GM19025 (cell line): ENCODE measurements at regions not wholly inside any gene's neighbourhood (a gene's known extent, or its start where the extent isn't known, plus 50 kb on each side); places are given as distances from the start of the nearest gene placed in this dataset.

Experiments used
- ATAC-seq: cut with Tn5 transposase; IDR thresholded peaks from one replicate; pipeline ENCODE4 v1.9.1; 2021; ENCODE audit warnings: mild to moderate bottlenecking, low read depth, moderate library complexity; ENCODE audit not compliant: unreplicated experiment

DNA sequence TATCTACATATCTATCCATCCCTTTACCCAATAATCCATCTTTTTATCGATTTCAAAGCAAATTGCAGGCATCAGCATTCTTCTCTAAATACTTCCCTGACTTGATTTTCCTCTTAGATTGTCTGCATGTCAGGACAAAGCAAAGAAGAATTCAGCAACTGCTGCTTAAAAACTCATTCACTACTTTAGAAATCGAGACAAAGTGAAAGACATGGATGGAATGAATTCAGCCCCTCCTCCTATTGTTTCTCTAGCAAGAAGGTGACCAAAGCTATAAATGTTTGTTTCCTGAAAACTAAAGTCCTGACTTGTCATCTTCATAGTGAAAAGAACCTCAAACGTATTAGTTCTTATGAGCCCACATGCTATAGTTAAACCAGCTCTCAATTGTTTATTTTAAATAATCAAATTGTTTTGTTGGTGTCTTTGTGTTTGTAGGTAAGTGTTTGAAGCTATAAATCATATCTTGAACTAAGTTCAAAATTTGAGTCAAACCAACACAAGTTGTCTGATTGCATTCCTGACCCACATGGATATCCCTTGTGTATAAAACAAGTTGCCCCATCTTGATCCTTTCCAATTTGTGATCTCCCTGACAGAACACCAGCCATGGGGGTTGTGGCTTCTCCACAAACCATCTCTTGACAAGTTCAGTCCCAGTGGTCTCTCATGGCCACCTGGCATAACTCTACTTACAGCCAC lies 58.6 kb upstream of the ARHGAP5 start:
- ATAC-seq: no peak

DNA sequence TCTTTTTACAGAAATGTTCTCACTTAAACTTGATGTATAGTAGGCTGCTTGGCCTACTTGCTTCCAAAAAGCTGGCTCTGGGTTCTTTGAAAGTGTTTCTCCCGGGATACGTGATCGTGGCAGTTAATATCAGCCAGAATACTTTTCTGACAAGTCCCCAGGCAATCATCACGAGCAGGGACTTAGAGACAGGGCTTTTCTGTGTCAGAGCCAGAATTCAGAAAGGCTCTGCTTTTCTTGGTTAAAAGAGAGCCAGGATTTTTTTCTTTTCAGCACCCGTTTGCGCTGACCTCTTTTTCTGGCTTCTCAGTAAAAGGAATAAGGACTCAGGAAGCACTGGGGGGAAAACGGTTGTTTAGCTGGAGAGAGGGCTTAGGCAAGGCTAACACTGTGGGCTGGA lies 57.8 kb upstream of the ARHGAP5 start:
- ATAC-seq: no peak

DNA sequence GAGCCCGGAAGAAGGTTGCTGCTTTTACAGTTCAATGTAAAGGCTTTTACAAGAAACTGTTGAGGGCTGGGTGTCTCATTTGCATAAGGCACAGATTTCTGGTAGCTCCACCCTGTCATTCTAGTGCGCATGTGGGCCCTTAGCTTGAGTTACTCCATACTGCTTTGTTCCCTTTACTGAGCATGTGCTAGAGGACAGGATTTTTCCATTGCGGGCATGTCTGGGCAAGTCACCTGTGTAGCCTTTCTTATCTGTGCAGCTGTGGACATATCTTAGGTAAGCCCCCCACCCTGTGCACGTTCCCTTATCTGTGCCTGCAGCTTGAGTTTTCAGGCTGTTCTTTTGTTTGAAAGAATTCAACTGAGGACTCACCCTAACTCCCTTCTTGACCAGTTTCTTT lies 56.2 kb upstream of the ARHGAP5 start:
- no peak for ATAC-seq

DNA sequence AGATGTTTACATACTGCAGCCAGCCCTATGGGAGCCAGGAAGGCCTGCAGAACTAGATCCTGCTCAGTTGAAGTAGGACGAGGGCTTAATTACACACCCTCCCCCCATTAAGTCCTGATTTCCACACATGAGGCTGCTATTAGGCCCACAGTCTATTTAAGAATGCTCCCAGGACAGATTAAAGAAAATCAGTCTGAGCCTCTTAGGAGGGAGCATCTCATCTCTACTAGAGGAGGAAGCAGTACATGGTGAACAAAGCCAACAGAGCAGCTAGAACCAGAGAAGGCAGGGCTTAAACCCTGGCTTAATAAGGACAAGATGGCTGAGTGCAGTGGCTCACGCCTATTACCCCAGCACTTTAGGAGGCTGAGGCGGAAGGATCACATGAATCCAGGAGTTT lies 55.8 kb upstream of the ARHGAP5 start:
- no peak for ATAC-seq

DNA sequence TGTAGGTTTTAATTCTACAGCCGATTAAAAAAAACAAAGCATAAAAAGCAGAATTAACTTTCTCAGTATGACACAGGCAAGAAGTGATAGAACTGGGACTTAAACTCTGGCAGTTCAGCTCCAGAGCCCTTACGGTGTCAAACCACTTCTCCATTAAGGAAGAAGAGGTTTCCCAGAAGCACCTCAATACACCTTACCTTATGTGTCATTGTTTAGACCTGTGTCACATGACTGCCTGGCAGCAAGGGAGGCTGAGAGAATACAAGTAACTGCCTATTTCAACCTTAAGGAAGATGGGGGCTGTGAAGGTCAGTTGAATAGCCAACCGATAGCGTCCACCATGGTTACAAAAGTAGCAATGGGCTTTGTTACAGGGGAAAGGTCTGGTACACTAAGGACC lies 54.6 kb upstream of the ARHGAP5 start:
- no peak for ATAC-seq

DNA sequence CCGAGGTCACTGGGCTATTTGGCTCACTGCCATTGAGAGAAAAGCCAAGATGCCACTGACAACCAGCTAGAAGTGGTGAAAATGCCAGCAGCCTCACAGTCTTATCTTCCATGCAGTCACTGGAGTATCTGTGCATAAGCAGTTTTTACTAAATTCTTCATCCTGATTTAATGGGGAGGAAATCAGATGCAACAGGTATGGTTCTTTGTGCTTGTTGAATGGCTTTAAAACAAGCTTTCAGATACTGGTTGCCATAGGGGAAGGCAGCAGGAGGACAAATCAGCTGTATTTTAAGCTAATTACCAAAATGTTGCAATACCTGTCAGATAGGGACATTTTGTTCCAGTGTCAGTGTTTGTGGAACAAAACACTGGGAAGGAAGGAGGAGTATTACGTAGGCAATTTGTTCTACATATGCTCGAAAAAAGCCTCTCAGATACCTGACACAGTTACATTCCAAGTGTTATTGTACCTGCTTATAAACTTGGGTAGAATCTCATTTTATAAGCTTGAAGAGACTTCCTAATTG lies 54.1 kb upstream of the ARHGAP5 start:
- no peak for ATAC-seq

DNA sequence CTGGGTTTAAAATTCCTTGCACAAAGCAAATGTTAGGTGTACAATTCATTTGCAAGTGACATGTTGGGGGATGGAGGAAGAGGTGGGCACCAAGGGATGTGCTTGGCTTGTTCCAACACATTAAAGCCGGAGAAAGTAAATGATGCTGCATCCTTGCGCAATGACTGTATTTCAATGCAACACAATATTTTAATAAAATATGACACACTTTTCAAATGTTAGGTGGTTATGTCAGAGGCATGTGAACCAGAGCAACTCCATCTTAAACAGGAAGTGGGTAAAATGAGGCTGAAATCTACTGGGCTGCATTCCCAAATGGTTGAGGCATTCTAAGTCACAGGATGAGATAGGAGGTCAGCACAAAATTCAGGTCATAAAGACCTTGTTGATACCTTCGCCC lies 53.6 kb upstream of the ARHGAP5 start:
- no peak for ATAC-seq

DNA sequence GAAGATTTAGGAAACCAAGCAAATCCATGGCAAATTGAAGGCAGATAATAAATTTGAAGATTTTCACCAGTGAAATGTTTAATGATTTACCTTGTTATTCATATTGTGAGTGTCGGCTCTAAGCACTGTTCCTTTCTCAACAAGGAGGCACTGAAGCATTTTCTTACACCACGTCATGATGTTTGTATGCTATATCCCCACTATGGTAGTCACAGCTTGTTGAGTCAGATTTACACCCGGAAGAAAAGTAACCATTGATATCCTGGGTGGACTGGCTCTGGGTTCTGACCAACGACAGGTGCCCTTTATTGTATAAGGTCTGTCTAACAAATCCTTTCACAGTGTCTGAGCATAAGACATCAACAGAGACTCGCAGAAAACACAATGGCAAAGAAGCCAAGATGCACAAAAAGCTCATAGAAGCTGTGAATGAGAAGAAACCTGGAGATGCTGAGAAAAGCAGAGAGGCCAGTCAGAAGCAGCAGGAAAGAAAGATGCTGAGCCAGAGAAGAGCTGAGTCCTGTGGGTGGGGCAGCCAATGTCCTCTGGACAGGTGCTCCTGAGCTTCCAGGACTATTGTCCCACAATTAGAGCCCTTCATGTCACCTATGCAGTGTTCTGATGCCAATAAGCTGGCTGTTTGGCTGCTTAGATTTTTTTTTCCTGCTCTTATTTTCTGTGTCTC lies 49.7 kb upstream of the ARHGAP5 start:
- no peak for ATAC-seq
